ENCODE measurements at regions not wholly inside any gene's neighbourhood (a gene's known extent, or its start where the extent isn't known, plus 50 kb on each side); places are given as distances from the start of the nearest gene placed in this dataset.

- TF ChIP-seq TAF1 (IDR thresholded peaks at IDR 0.05; ENCODE audit: low read depth, low read length) (no peak), POLR2A (IDR thresholded peaks at IDR 0.05; ENCODE audit: low read depth, low read length) (no peak), PAX5 (IDR thresholded peaks at IDR 0.05; ENCODE audit: insufficient read depth, low read length, severe bottlenecking) (no peak), POLR2AphosphoS5 (IDR thresholded peaks at IDR 0.05; ENCODE audit: low read depth, low read length) (no peak), POU2F2 (IDR thresholded peaks at IDR 0.05; ENCODE audit: low read depth, low read length) (no peak)
Observed at GRCh38 chr4:126018274-126018673, 703.5 kb downstream of the FAT4 start.
